ENCODE measurements at regions not wholly inside any gene's neighbourhood (a gene's known extent, or its start where the extent isn't known, plus 50 kb on each side); places are given as distances from the start of the nearest gene placed in this dataset.
"Not testable (repeated sequence)": the region's sequence is repeated elsewhere in the genome, so short reads cannot be mapped to it uniquely, and the experiment has no call there.

DNA sequence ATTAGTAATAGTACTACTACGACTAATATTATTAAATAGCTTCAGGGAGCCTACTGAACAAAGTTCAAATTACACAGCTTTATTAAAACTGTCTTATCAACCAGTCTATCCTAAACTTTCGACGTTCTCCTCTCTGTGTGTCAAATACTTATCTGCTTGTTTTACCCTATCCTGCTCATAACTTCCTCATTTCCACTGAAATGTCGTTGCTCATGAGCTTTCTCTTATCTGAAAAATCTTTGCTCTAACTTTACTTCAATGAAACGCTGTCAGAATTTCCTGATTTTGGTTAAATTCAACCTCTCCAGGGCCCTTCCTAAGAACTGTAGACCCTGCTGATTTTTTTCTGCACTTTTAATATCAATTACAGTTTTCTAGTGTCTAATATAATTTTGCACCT is 1431.0 kb upstream of the WWC1 start:
- DNase-seq (ENCODE audit: low spot score): no peak

DNA sequence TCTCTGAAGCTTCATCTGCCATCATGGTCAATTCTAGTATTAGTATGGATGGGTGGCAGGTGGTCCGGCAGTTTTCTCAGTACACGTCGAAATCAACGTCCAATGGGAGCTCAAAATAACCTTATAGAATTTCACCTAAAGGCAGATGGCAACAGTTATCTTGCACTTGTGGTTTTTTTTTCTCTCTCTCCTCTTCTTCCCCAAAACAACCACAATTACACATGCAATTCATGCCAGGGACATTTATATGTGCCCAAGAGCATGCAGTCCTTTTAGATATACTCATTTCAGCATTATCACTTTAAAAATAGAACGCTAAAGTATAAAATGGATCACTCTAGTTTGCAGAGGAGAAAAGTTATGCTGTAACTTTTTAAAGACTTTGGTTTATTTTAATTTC is 1428.9 kb upstream of the WWC1 start:
- no peak for DNase-seq (ENCODE audit: low spot score)

- no peak for DNase-seq (ENCODE audit: low spot score)
These were observed 1426.2 kb upstream of the WWC1 start for GRCh38 chr5:166865206-166865605.

DNA sequence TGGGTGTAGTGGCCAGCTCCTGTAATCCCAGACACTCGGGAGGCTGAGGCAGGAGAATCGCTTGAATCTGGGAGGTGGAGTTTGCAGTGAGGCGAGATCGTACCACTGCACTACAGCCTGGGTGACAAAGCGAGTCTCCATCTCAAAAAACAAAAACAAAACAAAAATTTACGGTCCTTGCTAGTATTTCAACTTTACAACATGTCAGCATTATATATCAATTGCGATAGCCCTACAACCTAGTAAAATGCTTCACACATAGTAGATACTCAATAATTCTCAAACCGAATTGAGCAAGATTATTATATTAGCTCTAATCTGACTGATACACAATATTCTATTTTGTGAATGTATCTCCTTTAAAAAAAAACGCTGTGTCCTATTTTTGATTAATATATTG is 1411.0 kb upstream of the WWC1 start:
- DNase-seq (ENCODE audit: low spot score): no peak

DNA sequence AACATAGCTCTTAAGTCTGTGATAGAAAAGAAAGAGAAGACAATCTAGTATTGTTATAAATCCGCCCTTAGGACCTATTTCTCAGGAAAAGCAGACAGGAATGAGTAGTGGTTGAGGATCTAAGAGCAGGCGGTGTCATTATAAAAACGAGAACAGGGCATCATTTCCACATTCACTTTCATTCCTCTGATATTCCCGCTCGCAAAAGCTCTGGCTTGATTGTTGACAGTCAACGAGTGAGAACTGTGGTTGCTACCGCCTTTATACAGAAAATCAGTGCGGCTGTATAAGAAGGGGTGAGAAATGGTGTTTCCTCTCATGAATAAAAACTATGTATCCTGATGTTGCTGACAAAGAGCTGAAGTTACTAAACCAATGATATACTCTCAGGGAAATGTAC is 1409.6 kb upstream of the WWC1 start:
- DNase-seq (ENCODE audit: low spot score): no peak

- DNase-seq (ENCODE audit: low spot score): no peak
These were observed 1408.4 kb upstream of the WWC1 start for GRCh38 chr5:166883016-166883415.

GRCh38 chr5:166898166-166898565 is 1393.3 kb upstream of the WWC1 start:
- DNase-seq (ENCODE audit: low spot score): no peak

DNA sequence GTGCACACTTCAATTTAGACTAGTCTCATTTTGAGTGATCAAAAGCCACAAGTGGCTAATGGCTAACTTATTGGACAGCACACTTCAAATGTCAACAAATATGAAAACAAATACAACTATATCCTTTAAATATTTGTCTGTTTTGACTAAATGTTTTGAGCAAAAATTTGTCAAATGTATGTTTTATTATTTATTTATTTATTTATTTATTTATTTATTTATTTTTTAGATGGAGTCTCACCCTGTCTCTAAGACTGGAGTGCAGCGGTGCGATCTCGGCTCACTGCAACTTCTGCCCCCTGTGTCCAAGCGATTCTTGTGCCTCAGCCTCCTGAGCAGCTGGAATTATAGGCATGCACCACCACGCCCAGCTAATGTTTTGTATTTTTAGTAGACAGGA is 1392.1 kb upstream of the WWC1 start:
- no peak for DNase-seq (ENCODE audit: low spot score)

GRCh38 chr5:166904571-166904970 is 1386.9 kb upstream of the WWC1 start:
- DNase-seq (ENCODE audit: low spot score): no peak

DNA sequence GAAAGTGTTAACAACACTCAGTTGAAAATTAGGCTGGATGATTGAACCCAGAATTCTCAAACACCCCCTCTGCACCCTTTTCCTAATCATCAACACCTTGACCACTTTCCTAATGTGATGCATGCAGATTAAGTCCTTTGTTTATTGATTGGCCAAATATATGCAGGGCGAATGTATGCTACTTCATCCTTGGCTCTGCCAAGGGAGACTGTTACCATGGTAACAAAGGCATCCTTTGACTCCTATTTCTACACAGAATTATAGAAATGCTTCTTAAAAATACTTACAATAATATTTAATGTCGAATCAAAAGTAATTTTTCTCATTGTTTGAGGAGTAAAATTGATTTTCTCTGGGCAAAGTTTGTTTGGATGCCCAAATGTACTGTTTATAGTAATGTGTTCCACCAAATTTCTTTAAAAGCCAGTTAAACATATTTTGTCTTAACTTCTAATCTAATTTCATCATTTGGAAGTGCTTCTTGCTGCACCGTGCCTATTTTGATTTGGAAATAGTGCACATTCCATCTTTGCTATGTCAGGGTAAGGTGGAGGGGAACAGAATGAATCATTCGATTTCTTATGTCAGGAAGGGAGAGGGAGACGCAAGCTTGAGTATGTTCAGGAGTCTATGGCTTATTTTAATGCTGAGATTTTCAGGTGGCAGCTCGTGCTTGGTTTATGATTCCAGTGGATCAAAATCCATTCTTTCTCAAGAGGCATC is 1384.3 kb upstream of the WWC1 start:
- no peak for DNase-seq (ENCODE audit: low spot score)

- DNase-seq (ENCODE audit: low spot score): no peak
These were observed 1382.4 kb upstream of the WWC1 start for GRCh38 chr5:166909040-166909439.

DNA sequence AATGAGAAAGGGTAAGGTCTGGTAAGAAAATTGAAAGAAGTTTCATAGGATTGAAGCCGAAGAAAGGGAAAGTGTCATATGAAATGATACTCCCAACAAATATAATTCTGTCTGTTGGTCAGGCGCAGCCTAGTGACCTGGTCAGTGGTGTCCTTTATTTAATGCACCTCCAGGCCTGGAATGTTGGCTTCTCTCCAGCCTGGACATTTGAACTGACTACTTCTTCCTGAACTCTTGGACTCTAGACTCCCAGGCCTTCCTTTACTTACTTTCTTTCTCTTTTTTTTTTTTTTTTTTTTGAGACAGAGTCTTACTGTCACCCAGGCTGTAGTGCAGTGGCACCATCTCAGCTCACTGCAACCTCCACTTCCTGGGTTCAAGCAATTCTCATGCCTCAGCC is 1381.5 kb upstream of the WWC1 start:
- no peak for DNase-seq (ENCODE audit: low spot score)

DNA sequence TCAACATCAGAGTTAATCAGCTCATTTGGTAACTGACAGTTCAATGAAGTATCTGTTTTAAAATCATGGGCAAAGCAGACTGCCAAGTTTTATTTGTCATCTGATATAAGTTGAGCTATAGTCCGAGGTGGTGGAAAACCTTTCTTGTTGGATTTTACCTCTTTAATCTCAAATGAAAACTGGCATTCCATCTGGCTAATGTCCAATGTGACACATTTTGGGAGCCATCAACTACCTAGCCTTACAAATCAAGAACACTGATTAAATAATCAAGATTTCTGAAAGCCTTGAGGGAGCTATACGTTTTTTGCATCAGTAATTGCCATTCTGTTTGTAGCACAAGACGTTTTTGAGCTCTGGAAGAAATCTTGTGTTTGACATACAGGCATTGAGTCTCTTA is 1380.5 kb upstream of the WWC1 start:
- DNase-seq (ENCODE audit: low spot score): no peak

GRCh38 chr5:166916021-166916420 is 1375.4 kb upstream of the WWC1 start:
- no peak for DNase-seq (ENCODE audit: low spot score)

DNA sequence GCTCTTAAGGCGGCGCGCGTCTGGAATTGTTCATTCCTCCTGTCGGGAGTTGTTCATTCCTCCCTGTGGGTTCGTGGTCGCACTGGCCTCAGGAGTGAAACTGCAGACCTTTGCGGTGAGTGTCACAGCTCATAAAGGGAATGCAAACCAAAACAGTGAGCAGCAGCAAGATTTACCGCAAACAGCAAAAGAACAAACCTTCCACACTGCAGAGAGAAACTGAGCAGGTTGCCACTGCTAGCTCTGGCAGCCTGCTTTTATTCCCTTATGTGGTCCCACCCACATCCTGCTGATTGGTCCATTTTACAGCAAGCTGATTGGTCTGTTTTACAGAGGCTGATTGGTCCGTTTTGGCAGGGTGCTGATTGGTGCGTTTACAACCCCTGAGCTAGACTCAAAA is 1365.3 kb upstream of the WWC1 start:
- DNase-seq (ENCODE audit: low spot score): no peak

DNA sequence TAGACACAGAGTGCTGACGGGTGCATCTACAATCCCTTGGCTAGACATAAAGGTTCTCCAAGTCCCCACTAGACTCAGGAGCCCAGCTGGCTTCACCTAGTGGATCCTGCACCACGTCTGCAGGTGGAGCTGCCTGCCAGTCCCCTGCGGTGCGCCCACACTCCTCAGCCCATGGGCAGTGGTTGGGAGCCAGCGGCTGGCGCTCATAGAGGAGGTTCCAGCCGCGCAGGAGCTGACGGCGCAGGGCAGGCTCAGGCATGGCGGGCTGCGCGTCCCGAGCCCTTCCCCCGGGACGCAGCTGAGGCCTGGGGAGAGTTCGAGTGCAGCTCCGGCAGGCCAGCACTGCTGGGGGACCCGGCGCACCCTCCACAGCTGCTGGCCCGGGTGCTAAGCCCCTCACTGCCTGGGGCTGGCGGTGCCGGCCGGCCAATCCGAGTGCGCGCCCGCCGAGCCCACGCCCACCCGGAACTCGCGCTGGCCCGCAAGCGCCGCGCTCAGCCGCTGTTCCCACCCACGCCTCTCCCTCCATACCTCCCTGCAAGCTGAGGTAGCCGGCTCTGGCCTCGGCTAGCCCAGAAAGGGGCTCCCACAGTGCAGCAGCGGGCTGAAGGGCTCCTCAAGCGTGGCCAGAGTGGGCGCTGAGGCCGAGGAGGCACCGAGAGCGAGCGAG is 1364.5 kb upstream of the WWC1 start:
- DNase-seq (ENCODE audit: low spot score): not testable (repeated sequence)

GRCh38 chr5:166936351-166936750 is 1355.1 kb upstream of the WWC1 start:
- DNase-seq (ENCODE audit: low spot score): no peak

DNA sequence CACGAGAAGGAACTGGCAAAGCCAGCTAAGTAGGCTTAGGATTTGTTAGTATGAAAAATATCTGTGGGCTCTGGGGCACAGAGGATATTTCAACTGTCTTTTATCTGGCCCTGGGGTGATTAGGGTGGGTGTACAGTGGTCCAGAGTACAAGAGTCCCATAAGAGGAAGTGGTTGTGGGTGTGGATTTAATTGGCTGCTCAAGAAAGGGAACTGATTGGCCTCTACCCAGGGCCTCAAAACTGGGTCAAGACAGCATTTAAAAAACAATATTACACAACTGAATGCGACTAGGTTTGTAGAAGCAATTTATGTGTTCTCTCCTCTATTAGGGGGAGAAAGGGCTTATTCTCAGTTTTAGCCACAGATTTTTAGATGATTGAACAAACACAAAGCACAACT is 1353.4 kb upstream of the WWC1 start:
- DNase-seq (ENCODE audit: low spot score): no peak

DNA sequence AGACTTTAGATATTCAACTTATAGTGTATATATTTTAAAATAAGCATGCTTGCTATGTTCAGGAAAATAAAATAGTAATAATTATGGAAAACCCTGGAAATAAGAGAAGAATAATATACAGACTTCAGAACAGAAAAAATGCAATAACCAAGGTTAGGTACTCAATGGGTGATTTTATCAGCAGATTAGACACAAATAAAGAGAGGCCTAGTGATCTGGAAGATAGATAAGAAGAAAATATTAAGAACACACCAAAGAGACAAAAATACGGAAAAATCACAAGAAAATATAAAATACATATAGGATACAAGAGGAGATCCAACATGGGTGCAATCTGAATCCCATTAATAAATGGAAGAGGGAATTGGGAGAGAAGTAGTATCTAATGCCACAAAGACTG is 1348.5 kb upstream of the WWC1 start:
- no peak for DNase-seq (ENCODE audit: low spot score)

- no peak for DNase-seq (ENCODE audit: low spot score)
These were observed 1344.4 kb upstream of the WWC1 start for GRCh38 chr5:166947045-166947444.

GRCh38 chr5:166948679-166949078 is 1342.8 kb upstream of the WWC1 start:
- DNase-seq (ENCODE audit: low spot score): no peak

DNA sequence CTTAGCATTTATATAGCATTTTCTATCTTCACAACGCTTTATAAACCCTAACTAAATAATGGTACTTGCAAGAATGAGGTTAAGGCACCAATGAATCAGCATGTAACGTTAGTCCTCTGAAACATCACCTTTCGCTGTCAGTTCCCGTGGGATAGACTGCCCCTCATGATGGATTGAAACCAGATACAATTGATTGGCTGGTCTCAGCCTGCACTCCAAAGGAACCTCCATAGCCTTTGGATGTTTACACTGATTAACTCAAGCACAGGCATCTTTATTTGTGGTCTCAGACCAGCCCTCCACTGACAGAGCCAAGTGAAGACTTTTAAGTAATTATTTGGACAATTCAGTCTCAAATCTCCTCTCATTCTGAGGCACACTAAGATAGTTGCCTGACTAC is 1339.4 kb upstream of the WWC1 start:
- DNase-seq (ENCODE audit: low spot score): no peak

DNA sequence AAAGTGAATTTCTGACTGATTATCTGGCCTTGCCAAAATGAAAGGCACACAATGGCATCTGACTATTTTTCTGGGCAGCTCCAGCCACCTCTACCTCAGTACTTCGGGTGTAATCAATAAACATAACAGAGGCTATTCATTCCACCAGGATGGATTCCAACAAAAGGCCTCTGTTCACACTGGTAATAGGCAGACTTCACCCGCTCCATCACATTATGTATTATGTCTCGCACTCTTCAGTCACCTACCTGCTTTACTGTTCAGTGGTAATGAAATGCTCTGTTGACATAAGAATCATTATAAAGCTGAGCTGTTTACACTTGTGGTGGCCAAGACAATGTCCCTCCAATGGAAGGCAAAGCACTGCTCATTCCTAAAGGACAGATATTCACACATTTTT is 1333.7 kb upstream of the WWC1 start:
- no peak for DNase-seq (ENCODE audit: low spot score)

GRCh38 chr5:166959766-166960165 is 1331.7 kb upstream of the WWC1 start:
- no peak for DNase-seq (ENCODE audit: low spot score)

Measured in hepatic stellate cell (primary cell).